C1 segment of cervical spinal cord (tissue), 14 donors: ENCODE measurements at regions not wholly inside any gene's neighbourhood (a gene's known extent, or its start where the extent isn't known, plus 50 kb on each side); places are given as distances from the start of the nearest gene placed in this dataset.

Experiments used
- DNase-seq, 14 donors: peaks; one replicate each; lab custom pipeline; 2025; lab: John Stamatoyannopoulos, UW

DNA sequence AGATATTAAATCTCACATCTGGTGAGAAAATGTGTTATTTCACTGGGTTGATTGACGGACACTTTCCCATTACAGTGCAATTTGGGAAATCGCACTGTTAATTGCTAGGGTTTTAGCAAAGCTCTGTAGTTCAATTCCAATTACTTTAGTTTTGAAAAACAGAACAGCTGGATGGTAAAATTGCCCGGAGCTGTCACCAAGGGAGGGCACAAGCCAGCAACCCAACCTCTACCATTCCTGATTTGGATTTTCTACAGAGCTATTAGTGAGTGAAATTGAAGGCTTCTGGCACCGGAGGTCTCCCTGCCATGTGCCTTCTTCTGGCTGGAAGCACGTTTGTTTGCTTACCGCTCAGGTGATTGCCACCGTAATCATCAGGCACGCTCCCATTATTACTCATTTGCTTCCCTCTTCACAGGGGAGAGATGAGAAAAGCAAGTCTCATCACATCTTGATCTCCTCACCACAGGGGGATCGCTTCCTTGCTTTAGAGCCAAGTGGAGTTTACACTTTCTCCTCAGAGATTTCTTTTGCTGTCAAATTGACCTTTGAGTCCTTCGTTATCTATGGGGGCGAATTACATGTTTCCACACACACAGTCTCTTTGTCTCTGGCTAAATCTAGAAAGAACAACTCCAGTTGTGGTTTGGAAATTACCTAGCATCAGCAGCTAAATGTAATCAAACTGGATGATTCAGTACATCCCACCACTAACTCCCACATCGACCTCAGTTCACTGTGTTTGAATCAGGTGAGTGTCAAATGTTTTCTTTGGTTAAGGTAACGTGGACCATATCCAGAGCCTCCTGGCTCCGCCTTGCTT is 421.7 kb upstream of the GOLIM4 start:
- DNase-seq = no peak

DNA sequence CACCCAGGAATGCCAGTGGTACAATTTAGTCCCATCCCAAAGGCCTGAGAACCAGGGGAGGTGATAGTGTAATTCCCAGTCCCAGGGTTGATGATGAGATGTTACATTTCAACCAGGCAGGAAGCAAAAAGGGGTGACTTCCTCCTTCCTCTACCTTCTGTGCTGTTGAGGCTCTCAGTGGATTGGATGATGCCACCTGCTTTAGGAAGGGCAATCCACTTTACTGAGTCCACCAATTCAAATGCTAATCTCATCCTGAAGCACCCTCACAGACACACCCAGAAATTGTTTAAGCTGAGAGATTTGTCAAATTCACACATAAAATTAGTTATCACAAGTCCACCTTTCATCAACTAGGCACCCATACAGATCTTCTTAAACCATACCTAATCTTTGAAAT is 418.5 kb upstream of the GOLIM4 start:
- no peak for DNase-seq

DNA sequence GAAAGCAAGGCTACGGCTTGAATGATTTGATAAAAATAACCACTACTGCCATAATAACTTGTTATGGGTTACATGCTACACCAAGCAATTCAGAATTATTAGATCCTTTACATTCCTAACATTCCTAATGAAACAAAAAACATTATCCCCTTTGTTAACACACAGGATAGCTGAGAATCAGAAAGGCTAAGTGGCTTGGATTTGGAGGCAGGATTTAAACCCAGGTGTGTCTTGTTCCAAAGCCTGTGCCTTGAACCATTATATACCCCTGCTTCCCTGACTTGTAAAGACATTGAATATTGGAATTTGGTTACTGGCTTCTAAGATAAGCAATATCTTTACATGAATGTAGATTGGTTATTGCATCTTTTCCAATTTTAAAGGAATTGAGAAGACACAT is 417.1 kb upstream of the GOLIM4 start:
- DNase-seq = no peak

DNA sequence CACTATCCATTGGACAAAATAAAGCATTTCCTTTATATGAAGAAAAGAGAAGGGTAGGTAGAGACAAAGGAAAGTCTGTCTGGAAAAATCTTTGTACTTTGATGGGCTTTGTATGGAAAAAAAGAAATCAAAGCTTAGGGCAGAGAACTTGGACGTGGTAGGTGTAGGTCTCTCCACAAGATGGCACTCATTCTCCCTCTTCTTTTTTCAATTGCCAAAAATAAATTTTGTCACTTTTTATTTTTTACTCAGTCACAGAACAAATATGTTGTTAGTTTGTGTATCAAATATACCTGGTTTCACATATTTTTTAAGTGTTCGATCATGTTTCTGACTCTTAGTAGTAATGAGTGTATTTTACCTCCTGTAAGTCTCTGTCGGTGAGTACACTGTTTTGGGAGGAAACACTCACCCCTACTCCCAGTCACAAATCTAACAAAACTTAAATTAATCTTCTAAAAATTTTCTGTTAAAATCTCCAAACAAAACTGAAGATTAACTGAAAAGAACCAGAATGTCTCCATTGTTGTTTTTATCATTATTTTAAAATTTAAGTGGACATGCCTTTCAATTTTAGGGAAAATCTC is 415.8 kb upstream of the GOLIM4 start:
- no peak for DNase-seq

DNA sequence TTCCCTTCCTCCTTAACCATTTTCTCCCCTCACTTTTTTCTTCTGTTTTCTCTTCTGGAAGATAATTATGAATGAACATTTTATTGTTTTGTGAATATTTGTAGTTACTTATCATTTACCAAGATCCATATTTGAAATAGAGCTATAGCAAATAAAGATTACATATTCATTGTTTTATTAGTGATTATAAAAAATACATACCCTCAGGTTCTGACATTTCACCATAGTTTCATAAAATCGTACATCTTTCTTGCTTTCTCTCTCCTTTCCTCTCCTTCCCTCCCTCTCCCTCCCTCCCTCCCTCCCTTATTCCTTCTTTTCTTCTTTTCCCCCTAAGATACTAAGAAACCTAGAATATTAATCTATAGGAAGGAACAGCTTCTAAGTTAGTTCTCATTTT is 410.9 kb upstream of the GOLIM4 start:
- DNase-seq = no peak

DNA sequence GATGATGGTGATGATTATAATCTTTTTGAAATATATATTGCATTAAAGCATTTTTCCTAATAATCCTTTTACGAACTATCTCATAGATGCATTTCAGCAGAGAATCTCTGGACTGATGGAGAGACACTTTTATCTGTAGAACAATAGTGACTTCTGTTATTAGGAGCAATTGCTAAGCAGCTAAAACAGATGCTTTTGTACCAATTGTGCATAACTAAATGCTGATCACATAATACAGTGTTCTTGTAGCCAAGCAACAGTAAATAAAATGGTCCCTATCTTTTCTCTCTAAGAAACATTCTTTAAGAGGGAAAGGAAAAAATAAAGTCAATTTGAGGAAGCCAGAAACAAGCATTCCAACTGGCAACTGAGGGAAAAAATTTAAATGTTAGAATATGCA is 405.8 kb upstream of the GOLIM4 start:
- no peak for DNase-seq

DNA sequence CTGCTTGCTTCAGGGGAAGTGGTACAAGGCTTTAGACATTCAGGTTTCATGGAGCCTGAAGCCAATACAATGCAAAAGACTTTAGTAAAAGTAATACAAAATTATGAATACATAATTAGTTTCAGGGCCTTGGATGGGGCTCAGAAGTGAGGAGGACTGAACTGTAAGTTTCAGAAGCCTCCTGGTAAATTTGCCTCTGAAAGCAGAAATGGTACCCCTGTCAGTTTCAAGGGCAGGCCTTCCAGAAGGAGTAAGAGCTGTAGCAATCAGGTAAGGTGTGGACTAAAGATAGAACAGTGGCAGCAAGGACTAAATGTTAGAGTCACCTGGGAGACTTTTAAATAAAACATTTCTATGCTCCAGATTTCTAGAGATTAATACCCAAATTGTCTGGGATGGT is 402.5 kb upstream of the GOLIM4 start:
- DNase-seq = no peak

DNA sequence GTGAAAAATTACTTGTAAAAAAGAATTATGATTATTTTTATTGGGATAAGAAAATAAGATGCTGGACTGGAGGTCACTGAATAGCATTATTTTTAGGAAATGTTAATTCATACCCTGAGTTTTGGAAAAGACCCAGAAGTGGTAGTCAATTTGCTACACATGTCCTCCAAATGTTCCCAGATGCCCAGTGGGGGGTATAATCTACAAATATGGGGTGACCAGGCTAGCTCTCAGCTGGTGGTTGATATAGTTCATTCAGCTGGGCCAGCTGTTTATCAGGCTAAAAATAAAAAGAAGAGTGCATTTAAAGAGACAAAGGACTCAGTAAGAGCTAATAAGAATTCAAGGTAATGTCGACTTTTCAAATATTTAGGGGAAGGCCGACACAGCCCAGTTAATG is 402.0 kb upstream of the GOLIM4 start:
- DNase-seq = no peak

DNA sequence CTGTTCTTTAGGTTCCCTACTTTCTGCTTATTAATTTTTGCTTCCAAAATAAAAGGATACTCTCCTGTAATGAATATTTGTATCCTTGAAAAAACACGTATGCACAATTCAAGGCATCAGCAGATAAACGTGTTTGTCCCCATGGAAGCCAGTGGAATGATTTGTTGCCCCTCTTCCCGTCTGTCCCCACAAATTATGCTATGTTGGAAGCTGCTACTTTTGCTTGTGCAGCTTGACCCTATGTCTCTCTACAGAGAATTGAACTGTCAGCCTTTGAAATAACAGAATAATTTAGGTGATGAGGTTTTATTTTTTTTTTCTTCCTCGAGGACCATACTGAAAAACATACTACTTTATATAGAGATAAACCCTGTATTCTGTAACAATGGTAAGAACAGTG is 401.5 kb upstream of the GOLIM4 start:
- DNase-seq = no peak

DNA sequence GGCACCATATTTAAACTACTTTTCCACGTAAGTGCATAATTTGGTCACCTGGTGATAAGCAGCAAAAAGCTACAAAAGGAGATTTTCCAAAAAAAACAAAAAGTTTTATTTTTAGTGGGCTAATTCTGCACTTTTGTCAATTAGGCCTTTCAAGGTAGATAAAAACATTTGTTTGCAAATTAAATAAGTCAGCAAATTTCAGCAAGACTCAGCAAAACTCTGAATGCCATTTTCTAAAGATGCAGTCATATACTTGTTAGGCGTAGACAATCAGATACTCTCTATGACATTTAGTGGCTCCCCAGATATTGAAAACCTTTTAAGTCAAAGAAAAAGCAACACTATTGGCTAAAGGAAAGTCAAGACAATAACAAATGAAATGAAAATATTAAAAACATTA is 400.2 kb upstream of the GOLIM4 start:
- DNase-seq = no peak

DNA sequence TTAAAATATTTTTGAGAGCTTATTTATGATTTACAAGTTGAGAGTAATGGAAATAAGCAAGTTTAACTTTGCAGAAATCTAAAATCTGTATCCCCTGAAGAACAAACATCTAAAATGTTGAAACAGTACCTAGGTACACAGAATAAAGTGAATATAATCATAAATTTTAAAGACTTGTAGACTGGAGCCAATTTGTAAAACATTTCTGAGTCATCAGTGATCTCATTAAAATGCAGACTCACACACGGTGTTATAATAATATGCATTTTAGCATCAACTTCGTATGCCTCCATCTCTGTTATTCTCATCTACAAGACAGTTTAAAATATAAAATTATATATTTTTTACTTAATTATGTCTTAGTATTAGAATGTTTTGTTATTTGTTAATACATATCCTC is 399.5 kb upstream of the GOLIM4 start:
- DNase-seq = no peak

DNA sequence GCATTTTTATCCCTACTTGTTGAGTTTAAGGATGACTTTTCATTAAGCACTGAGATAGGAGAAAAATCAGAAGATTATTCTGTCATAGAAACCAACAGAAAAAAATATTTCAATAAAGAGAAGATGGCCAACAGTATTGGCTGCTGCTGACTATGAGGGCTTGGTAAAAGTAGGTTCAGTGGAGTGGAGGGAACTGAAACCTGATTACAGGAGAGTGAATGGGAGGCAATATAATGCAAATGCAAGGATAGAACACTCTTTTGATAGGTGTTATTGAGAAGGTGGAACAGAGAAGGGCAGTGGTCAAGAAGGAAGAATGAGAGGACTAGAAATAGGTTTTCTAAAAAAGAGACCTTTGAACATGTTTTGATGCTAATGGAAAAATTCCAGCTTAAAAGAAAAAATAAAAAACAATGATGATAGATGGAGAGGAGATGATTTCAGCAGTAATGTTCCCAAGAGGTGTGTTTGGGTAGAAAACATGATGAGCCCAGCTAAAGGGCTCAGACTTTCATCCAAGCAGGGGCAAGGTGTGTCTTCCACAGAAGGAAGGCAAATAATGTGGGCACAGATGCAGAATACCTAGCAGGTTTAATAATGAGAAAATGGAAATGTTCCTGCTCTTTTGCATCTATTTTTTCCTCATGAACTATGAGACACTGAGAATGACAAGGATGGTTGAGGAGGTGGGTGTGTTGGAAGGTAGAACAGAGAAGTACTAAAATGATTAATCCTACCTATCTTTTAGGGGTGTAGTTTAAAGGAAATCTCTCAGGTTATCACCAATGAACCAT is 397.9 kb upstream of the GOLIM4 start:
- no peak for DNase-seq

DNA sequence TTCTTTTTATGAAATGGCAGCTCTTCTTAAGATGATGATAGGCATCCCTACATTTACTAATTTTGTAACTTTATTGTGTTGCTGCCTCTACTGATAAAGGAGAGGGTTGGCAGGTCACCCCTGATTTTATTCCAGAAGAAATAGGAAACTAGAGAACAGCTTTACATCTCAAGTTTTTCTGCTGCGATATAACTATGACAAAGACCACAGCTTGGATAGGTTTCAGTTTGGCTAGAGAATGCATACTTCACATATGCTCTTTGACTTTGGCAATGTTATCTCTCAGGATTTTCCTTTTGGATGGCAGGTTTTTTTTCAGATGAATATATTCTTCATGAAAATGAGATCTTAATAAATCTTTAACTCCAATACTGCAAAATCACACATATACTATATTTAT is 395.3 kb upstream of the GOLIM4 start:
- DNase-seq = no peak

DNA sequence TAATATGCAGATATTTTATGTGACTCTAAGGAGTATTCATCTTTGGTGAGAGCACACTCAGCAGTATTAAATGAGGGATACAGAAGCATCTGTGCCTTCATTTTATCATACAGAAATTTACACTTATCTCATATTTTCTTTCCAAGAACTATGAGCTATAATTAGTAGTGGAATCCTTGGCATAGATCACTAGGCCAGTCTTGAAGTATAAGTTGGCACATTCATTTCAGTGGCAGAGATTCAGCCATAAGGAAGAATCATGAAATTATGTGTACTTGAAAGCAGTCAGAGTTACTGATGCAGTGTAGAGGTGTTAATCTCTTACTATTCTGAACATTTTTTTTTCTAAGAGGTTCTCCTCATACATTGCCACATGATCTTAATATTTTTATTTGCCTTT is 393.6 kb upstream of the GOLIM4 start:
- DNase-seq = no peak

DNA sequence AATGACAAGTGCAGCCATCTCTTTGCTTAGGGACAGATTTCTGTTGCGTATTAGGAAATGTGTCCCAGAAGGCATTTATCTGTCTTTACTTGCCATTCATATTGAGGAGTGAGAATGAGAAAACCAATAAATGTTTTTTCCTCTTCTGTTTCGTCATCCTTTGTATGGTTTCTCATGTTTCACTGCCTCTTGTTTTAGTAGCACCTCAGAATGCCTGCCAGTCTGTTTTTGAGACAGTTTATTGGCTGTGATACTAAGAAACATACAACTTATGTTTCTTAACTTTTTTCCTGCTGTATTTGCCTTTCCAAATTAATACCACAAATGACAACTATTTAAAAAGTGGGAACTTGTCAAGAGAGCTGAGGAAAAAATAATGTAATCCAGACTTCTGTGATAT is 390.2 kb upstream of the GOLIM4 start:
- no peak for DNase-seq

DNA sequence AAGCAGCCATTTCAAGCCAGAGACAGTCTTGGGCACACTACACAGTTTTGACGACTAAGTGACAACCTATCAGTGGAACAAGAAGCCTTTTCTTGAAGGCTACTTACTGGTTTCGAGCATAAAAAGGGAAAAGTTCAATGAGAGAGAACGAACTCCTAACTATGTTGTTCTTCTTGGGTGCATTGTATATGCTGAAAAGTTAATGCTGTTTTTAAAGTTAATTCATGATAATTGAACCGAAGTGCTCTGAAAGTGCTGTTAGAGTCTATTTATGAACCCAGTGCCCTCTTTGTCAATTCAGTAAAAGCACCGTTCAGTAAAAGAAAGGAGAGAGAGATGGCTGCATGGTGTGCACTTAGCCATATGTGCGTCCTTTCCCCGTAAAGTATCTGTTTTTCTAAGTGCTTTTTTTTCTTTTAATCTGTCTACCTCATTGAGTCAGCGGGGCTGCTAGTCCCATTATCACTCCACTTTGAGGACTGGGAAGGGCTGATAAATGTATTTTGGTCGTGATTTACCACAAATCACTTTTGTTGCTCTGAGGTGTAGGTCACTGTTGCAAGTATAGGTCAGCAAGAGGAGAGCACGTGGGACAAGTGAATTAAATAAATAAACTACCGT is 380.7 kb upstream of the GOLIM4 start:
- no peak for DNase-seq

DNA sequence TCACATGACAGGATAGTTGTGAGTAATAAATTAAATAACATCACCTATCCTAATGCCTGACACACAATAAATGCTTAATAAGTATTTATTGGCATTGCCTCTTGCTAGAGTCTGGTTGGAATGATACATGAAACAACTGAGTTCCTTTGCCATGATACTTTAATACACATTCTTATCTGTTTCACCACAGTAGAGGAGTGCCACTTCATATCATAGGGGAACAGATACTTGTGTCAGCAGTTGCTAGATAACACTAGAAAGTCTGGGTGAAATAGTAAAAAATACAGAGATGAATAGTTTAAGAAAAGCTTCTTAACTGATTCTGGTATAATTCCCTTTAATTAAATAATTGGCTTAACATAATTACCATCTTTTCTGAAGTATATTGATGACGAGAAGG is 380.0 kb upstream of the GOLIM4 start:
- no peak for DNase-seq

DNA sequence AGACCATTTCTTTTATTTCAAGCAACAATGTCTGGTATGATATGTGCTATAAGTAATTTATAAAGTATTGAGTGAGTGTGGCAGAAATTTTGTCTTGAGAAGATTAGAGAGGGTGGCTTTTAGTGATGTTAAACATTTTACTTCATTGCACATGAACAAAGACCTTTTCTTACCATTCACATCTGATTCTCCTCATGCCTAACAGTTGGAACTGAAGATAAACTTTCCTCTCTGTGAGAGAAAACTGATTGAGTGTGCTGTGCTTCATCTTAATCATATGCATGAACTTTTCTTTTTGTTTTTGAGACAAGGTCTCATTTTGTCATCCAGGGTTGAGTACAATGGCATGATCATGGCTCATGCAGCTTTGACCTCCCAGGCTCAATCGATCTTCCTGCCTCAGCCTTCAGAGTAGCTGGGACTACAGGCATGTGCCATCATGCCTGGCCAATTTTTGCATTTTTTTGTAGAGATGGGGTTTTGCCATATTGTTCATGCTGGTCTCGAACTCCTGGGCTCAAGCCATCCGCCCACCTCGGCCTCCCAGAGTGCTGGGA is 377.7 kb upstream of the GOLIM4 start:
- no peak for DNase-seq

DNA sequence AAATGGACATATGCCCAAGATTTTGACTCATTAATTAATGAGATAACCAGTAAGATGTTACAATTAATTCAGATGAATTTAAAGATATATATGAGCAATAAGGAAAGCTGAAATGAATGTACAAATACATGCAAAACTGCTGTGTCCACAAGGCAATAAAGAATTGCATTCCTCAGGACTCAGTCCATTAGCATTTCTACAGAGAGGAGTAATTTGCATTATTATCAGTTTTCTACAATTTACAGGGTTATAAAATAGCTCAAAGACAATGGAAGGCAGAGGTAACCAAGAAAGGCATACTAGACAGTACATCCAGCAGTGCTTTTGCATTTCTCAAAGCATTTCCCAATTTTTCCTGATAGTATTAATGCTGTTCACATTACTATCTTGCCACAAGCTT is 377.1 kb upstream of the GOLIM4 start:
- DNase-seq = no peak

DNA sequence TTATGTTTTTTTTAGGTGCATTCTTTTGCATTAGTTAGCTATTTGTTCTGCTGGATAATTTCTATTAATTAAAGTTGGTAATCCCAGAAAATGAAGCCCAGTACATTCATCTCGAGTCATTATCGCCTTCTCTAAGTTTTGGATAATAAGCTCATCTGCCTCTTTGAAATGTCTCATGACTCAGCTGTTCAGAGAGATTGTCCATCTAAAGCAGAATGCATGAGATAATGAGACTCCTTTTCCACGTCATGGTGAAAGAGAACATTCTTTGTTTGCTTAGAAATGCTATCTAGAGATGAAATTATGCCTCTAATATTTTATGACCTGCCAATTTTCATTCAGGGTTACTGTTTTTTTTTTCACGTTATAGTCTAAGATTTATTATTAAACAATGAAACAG is 374.7 kb upstream of the GOLIM4 start:
- no peak for DNase-seq

DNA sequence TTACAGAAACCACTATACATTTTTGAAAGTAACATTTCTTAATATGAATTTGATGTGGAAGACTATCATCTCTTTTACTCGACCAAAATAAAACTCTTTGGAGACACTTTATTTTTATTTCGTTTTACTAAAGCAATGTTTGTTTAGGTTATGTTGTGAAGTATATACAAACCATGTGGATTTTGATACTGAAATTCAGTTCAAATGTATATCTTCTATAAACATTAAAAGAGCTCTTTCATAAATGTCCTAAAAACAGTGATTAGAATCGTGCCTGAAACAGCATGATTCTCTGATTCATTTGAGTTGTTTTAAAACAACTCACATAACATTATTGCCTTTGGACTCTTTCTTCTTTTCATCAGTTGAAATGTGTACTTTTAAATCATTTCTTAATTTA is 373.7 kb upstream of the GOLIM4 start:
- DNase-seq = no peak

DNA sequence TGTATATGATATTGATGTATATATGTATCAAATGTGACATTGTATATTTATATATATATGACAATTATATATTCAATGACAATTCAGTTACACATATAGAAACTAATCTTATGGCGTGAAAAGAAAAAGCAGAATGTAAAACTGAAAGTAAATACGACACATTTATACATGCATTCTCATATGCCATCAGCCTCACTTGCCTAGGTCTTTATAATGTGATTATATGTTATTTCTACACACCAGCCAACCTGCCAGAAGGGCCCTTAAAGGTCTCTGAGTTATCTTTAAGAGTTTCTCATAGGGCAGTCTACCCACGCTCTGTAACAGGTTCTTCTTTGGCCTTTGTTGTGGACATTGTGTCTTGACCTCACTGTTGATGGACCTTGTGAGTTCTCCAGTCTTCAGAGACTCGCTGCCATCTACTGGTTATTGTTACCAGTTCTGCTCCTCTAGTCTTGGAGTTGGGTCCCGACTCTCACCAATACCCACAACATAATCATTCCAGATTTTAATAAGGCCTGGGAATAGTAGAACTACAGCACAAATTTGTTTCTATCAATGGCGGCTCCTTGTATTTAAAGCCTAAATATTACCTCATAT is 371.5 kb upstream of the GOLIM4 start:
- DNase-seq = peak in 2 of 14 donors; percentile 4 to 18
